ENCODE measurements at regions not wholly inside any gene's neighbourhood (a gene's known extent, or its start where the extent isn't known, plus 50 kb on each side); places are given as distances from the start of the nearest gene placed in this dataset.
"Not testable (repeated sequence)": the region's sequence is repeated elsewhere in the genome, so short reads cannot be mapped to it uniquely, and the experiment has no call there.

- no peak overlapping the region for H3K27ac ChIP-seq
- POLR2A ChIA-PET (ENCODE audit: low non-redundant PET), result no interaction called here
- CTCF ChIA-PET, result interaction anchor here (0.6 to 1.4 kb wide), 7 partner anchors 9 to 1970 kb away, joined by 3 to 13 read pairs (median 5); no protein-coding TSS in a partner anchor
- no peak for DNase-seq (ENCODE audit: low spot score)
- TF ChIP-seq CTCF (conservative IDR thresholded peaks at IDR 0.05; ENCODE audit: low read depth), result no peak
These were observed 98.4 kb downstream of the LYZL1 start for GRCh38 chr10:29387269-29387668.

- CTCF ChIA-PET, result interaction anchor here (0.6 to 1.4 kb wide), 3 partner anchors 10 to 721 kb away, joined by 3 to 7 read pairs (median 4); no protein-coding TSS in a partner anchor
- H3K27ac ChIP-seq; POLR2A ChIA-PET (ENCODE audit: low non-redundant PET); DNase-seq (ENCODE audit: low spot score): not testable (repeated sequence)
These were observed 99.2 kb downstream of the LYZL1 start for GRCh38 chr10:29388112-29388511.

GRCh38 chr10:29389493-29389892 lies 100.6 kb downstream of the LYZL1 start:
- CTCF ChIA-PET, result no interaction called here
- no peak for DNase-seq (ENCODE audit: low spot score)
- H3K27ac ChIP-seq, result no peak overlapping the region
- POLR2A ChIA-PET (ENCODE audit: low non-redundant PET), result no interaction called here
- TF ChIP-seq CTCF (conservative IDR thresholded peaks at IDR 0.05; ENCODE audit: low read depth), result no peak

- no peak for DNase-seq (ENCODE audit: low spot score)
- CTCF ChIA-PET, result no interaction called here
- POLR2A ChIA-PET (ENCODE audit: low non-redundant PET), result no interaction called here
- H3K27ac ChIP-seq, result no peak overlapping the region
- no peak for TF ChIP-seq CTCF (conservative IDR thresholded peaks at IDR 0.05; ENCODE audit: low read depth)
These were observed 101.1 kb downstream of the LYZL1 start for GRCh38 chr10:29389935-29390334.

- H3K27ac ChIP-seq, result no peak overlapping the region
- peak; percentile 38 for DNase-seq (ENCODE audit: low spot score)
- POLR2A ChIA-PET (ENCODE audit: low non-redundant PET), result no interaction called here
- peak; percentile 57; the same call in 1 of the 2 replicates for TF ChIP-seq CTCF (conservative IDR thresholded peaks at IDR 0.05; ENCODE audit: low read depth)
- CTCF ChIA-PET, result interaction anchor here (0.7 to 1.5 kb wide), 4 partner anchors 15 to 1150 kb away, joined by 4 to 5 read pairs (median 4); no protein-coding TSS in a partner anchor
These were observed 103.6 kb downstream of the LYZL1 start for GRCh38 chr10:29392376-29393021.

GRCh38 chr10:29394321-29394932 lies 105.6 kb downstream of the LYZL1 start:
- DNase-seq (ENCODE audit: low spot score), result no peak
- TF ChIP-seq CTCF (conservative IDR thresholded peaks at IDR 0.05; ENCODE audit: low read depth), result no peak
- CTCF ChIA-PET, result interaction anchor here (0.6 kb wide), 1 partner anchor 527 kb away, joined by 4 read pairs; no protein-coding TSS in a partner anchor
- no peak overlapping the region for H3K27ac ChIP-seq
- POLR2A ChIA-PET (ENCODE audit: low non-redundant PET), result no interaction called here

GRCh38 chr10:29395409-29395808 lies 106.5 kb downstream of the LYZL1 start:
- no peak for DNase-seq (ENCODE audit: low spot score)
- CTCF ChIA-PET, result interaction anchor here (0.6 to 2.3 kb wide), 4 partner anchors 9 to 163 kb away, joined by 4 to 13 read pairs (median 5); no protein-coding TSS in a partner anchor
- POLR2A ChIA-PET (ENCODE audit: low non-redundant PET), result no interaction called here
- no peak for TF ChIP-seq CTCF (conservative IDR thresholded peaks at IDR 0.05; ENCODE audit: low read depth)
- H3K27ac ChIP-seq, result no peak overlapping the region
